ENCODE measurements at regions not wholly inside any gene's neighbourhood (a gene's known extent, or its start where the extent isn't known, plus 50 kb on each side); places are given as distances from the start of the nearest gene placed in this dataset.

- TF ChIP-seq BACH2 (CRISPR knock-in tag; IDR thresholded peaks at IDR 0.05; ENCODE audit: borderline replicate concordance) (no peak), PPARA (CRISPR knock-in tag; IDR thresholded peaks at IDR 0.05; ENCODE audit: borderline replicate concordance) (no peak), ZFP30 (CRISPR knock-in tag; IDR thresholded peaks at IDR 0.05) (no peak), GLIS3 (CRISPR knock-in tag; IDR thresholded peaks at IDR 0.05) (no peak), SNAI2 (CRISPR knock-in tag; IDR thresholded peaks at IDR 0.05) (no peak), CSRNP3 (CRISPR knock-in tag; IDR thresholded peaks at IDR 0.05) (no peak), OSR1 (CRISPR knock-in tag; IDR thresholded peaks at IDR 0.05) (no peak), ZNF565 (CRISPR knock-in tag; conservative IDR thresholded peaks at IDR 0.05; ENCODE audit: low read depth) (no peak), TSHZ2 (CRISPR knock-in tag; IDR thresholded peaks at IDR 0.05) (no peak), ISL1 (CRISPR knock-in tag; IDR thresholded peaks at IDR 0.05) (no peak), ZC3H10 (CRISPR knock-in tag; IDR thresholded peaks at IDR 0.05) (no peak), ZNF8 (CRISPR knock-in tag; IDR thresholded peaks at IDR 0.05) (no peak), CREB5 (CRISPR knock-in tag; IDR thresholded peaks at IDR 0.05; ENCODE audit: low read depth) (no peak), ZNF70 (CRISPR knock-in tag; IDR thresholded peaks at IDR 0.05) (no peak), TCF4 (CRISPR knock-in tag; IDR thresholded peaks at IDR 0.05; ENCODE audit: borderline replicate concordance) (no peak), PATZ1 (CRISPR knock-in tag; IDR thresholded peaks at IDR 0.05; ENCODE audit: borderline replicate concordance) (no peak), CSDC2 (CRISPR knock-in tag; IDR thresholded peaks at IDR 0.05) (no peak), ESRRG (CRISPR knock-in tag; IDR thresholded peaks at IDR 0.05) (no peak), RARB (CRISPR knock-in tag; IDR thresholded peaks at IDR 0.05) (no peak), ARNTL (CRISPR knock-in tag; IDR thresholded peaks at IDR 0.05; ENCODE audit: borderline replicate concordance, low read depth) (no peak)
- ATAC-seq = no peak
Measured at GRCh38 chr10:44468965-44469364, 84.1 kb upstream of the CXCL12 start.

GRCh38 chr10:44470784-44471183 lies 85.9 kb upstream of the CXCL12 start:
- no peak for ATAC-seq
- TF ChIP-seq OSR1 (CRISPR knock-in tag; IDR thresholded peaks at IDR 0.05) = no peak
- no peak for TF ChIP-seq CREB5 (CRISPR knock-in tag; IDR thresholded peaks at IDR 0.05; ENCODE audit: low read depth)
- no peak for TF ChIP-seq ZNF70 (CRISPR knock-in tag; IDR thresholded peaks at IDR 0.05)
- no peak for TF ChIP-seq ZFP3 (CRISPR knock-in tag; IDR thresholded peaks at IDR 0.05)
- TF ChIP-seq POU6F1 (CRISPR knock-in tag; IDR thresholded peaks at IDR 0.05; ENCODE audit: borderline replicate concordance, low read depth) = no peak
- no peak for TF ChIP-seq GLIS3 (CRISPR knock-in tag; IDR thresholded peaks at IDR 0.05)
- TF ChIP-seq TCF4 (CRISPR knock-in tag; IDR thresholded peaks at IDR 0.05; ENCODE audit: borderline replicate concordance) = no peak
- TF ChIP-seq ISL1 (CRISPR knock-in tag; IDR thresholded peaks at IDR 0.05) = no peak
- no peak for TF ChIP-seq ZFP30 (CRISPR knock-in tag; IDR thresholded peaks at IDR 0.05)
- no peak for TF ChIP-seq CSRNP3 (CRISPR knock-in tag; IDR thresholded peaks at IDR 0.05)
- no peak for TF ChIP-seq PPARA (CRISPR knock-in tag; IDR thresholded peaks at IDR 0.05; ENCODE audit: borderline replicate concordance)
- no peak for TF ChIP-seq ARNTL (CRISPR knock-in tag; IDR thresholded peaks at IDR 0.05; ENCODE audit: borderline replicate concordance, low read depth)
- no peak for TF ChIP-seq CSDC2 (CRISPR knock-in tag; IDR thresholded peaks at IDR 0.05)

All from SK-N-SH treated with all-trans-retinoic acid at 6 μM for 48 hours (cell line).